ENCODE measurements at regions not wholly inside any gene's neighbourhood (a gene's known extent, or its start where the extent isn't known, plus 50 kb on each side); places are given as distances from the start of the nearest gene placed in this dataset.

DNA sequence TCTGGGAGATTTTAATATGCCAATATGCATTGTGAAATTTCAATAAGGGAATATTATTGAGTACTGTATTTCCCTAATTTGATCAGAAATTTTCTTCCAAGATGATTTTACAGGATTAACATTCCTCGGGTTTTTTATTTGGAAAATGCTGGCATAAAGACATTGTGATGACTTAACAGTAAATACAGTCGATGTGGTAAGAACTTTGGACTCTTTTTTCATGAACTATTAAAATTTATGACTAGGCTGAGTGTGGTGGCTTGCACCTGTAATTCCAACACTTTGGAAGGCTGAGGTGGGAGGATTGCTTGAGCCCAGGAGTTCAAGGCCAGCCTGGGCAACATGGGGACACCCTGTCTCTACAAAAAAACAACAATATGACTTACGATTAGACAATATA lies 197.1 kb upstream of the RASSF8 start:
- Mint-ChIP-seq H3K4me1 (ENCODE audit: low read depth) (no peaks in the 10 kb centered on the region), H3K27ac (no peak overlapping the region), H3K27me3 (no peaks in the 10 kb centered on the region), H3K36me3 (ENCODE audit: low read depth) (no peaks in the 10 kb centered on the region), H3K9me3 (no peaks in the 10 kb centered on the region), H3K4me3 (no peak overlapping the region)
- ChIA-PET CTCF (no interaction called here), POLR2A (no interaction called here)
- ATAC-seq = no peak
- TF ChIP-seq, protein P1, sequence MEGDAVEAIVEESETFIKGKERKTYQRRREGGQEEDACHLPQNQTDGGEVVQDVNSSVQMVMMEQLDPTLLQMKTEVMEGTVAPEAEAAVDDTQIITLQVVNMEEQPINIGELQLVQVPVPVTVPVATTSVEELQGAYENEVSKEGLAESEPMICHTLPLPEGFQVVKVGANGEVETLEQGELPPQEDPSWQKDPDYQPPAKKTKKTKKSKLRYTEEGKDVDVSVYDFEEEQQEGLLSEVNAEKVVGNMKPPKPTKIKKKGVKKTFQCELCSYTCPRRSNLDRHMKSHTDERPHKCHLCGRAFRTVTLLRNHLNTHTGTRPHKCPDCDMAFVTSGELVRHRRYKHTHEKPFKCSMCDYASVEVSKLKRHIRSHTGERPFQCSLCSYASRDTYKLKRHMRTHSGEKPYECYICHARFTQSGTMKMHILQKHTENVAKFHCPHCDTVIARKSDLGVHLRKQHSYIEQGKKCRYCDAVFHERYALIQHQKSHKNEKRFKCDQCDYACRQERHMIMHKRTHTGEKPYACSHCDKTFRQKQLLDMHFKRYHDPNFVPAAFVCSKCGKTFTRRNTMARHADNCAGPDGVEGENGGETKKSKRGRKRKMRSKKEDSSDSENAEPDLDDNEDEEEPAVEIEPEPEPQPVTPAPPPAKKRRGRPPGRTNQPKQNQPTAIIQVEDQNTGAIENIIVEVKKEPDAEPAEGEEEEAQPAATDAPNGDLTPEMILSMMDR (IDR thresholded peaks at IDR 0.05) = no peak
- intact Hi-C loops (cut with micrococcal nuclease) = no loop called here
- DNase-seq = no peak

GRCh38 chr12:25764409-25764808 lies 194.1 kb upstream of the RASSF8 start:
- no peaks in the 10 kb centered on the region for H3K27me3 Mint-ChIP-seq
- H3K9me3 Mint-ChIP-seq = no peaks in the 10 kb centered on the region
- TF ChIP-seq, protein P1 (IDR thresholded peaks at IDR 0.05) = no peak
- H3K4me1 Mint-ChIP-seq (ENCODE audit: low read depth) = no peaks in the 10 kb centered on the region
- no peak for ATAC-seq
- H3K36me3 Mint-ChIP-seq (ENCODE audit: low read depth) = no peaks in the 10 kb centered on the region
- CTCF ChIA-PET = no interaction called here
- POLR2A ChIA-PET = no interaction called here
- no peak overlapping the region for H3K27ac Mint-ChIP-seq
- intact Hi-C loops (cut with micrococcal nuclease) = no loop called here
- no peak overlapping the region for H3K4me3 Mint-ChIP-seq
- DNase-seq = no peak

- H3K4me1 Mint-ChIP-seq (ENCODE audit: low read depth) = no peaks in the 10 kb centered on the region
- no peaks in the 10 kb centered on the region for H3K36me3 Mint-ChIP-seq (ENCODE audit: low read depth)
- TF ChIP-seq, protein P1 (IDR thresholded peaks at IDR 0.05) = no peak
- POLR2A ChIA-PET = no interaction called here
- ATAC-seq (no peak), DNase-seq (no peak)
- H3K9me3 Mint-ChIP-seq = no peaks in the 10 kb centered on the region
- no peaks in the 10 kb centered on the region for H3K27me3 Mint-ChIP-seq
- no peak overlapping the region for H3K27ac Mint-ChIP-seq
- intact Hi-C loops (cut with micrococcal nuclease) = no loop called here
- CTCF ChIA-PET = no interaction called here
- no peak overlapping the region for H3K4me3 Mint-ChIP-seq
These were observed 193.6 kb upstream of the RASSF8 start for GRCh38 chr12:25764892-25765291.

- no peaks in the 10 kb centered on the region for H3K9me3 Mint-ChIP-seq
- H3K36me3 Mint-ChIP-seq (ENCODE audit: low read depth) = no peaks in the 10 kb centered on the region
- DNase-seq = no peak
- H3K27me3 Mint-ChIP-seq = no peaks in the 10 kb centered on the region
- ChIA-PET POLR2A (no interaction called here), CTCF (interaction anchor here (1.1 kb wide), 1 partner anchor 271 kb away, joined by 3 read pairs; no protein-coding TSS in a partner anchor)
- intact Hi-C loops (cut with micrococcal nuclease) = no loop called here
- no peaks in the 10 kb centered on the region for H3K4me1 Mint-ChIP-seq (ENCODE audit: low read depth)
- H3K27ac Mint-ChIP-seq = no peak overlapping the region
- TF ChIP-seq, protein P1 (IDR thresholded peaks at IDR 0.05) = no peak
- H3K4me3 Mint-ChIP-seq = no peak overlapping the region
- no peak for ATAC-seq
These were observed 190.9 kb upstream of the RASSF8 start for GRCh38 chr12:25767606-25768005.

- ChIA-PET POLR2A (no interaction called here), CTCF (interaction anchor here (1.1 kb wide), 1 partner anchor 270 kb away, joined by 3 read pairs; no protein-coding TSS in a partner anchor)
- no peaks in the 10 kb centered on the region for H3K9me3 Mint-ChIP-seq
- intact Hi-C loops (cut with micrococcal nuclease) = no loop called here
- DNase-seq = no peak
- ATAC-seq = no peak
- H3K27ac Mint-ChIP-seq = no peak overlapping the region
- no peaks in the 10 kb centered on the region for H3K27me3 Mint-ChIP-seq
- H3K4me1 Mint-ChIP-seq (ENCODE audit: low read depth) = no peaks in the 10 kb centered on the region
- H3K36me3 Mint-ChIP-seq (ENCODE audit: low read depth) = no peaks in the 10 kb centered on the region
- no peak overlapping the region for H3K4me3 Mint-ChIP-seq
- TF ChIP-seq, protein P1 (IDR thresholded peaks at IDR 0.05) = no peak
These were observed 190.3 kb upstream of the RASSF8 start for GRCh38 chr12:25768151-25768550.

Measured in activated CD8-positive, alpha-beta T cell treated with anti-CD3 and anti-CD28 coated beads for 36 hours (primary cell).